HL-60 (cell line): ENCODE measurements at regions not wholly inside any gene's neighbourhood (a gene's known extent, or its start where the extent isn't known, plus 50 kb on each side); places are given as distances from the start of the nearest gene placed in this dataset.
"Not testable (repeated sequence)": the region's sequence is repeated elsewhere in the genome, so short reads cannot be mapped to it uniquely, and the experiment has no call there.

Experiments
- DNase-seq, 2 experiments: peaks; one replicate each; pipeline ENCODE4 v3.0.0-alpha.2; 2010 to 2020; ENCODE audit warnings: low read depth in 1 of 2, low spot score in 1 of 2
- H3K27ac ChIP-seq: fragments of 250-450 bp; sonication (Bioruptor Pico); replicated peaks from 2 replicates; pipeline ENCODE4 v1.5.1; 2020; ENCODE audit warnings: mild to moderate bottlenecking, moderate library complexity
- H3K27me3 ChIP-seq: fragments of 250-450 bp; sonication (Bioruptor Pico); 2 replicates; pipeline ENCODE4 v1.5.1; 2021; ENCODE audit warnings: mild to moderate bottlenecking, moderate library complexity; ENCODE audit not compliant: insufficient read depth, poor library complexity, severe bottlenecking
- H3K4me3 ChIP-seq: replicated peaks from 2 replicates; pipeline ENCODE4 v1.5.1; 2011; ENCODE audit warnings: mild to moderate bottlenecking, control low read depth, low read length; ENCODE audit not compliant: insufficient read depth
- CTCF ChIP-seq: IDR thresholded peaks from one replicate; pipeline ENCODE4 v1.5.1; 2011; ENCODE audit warnings: low read length, control low read depth, inconsistent platforms; ENCODE audit not compliant: insufficient read depth
- GABPA ChIP-seq: IDR thresholded peaks from 2 replicates; pipeline ENCODE4 v1.6.1; 2012; ENCODE audit warnings: low read depth
- POLR2AphosphoS5 ChIP-seq: IDR thresholded peaks from 2 replicates; pipeline ENCODE4 v1.6.1; 2012; ENCODE audit warnings: low read depth
- REST ChIP-seq: IDR thresholded peaks from 2 replicates; pipeline ENCODE4 v1.6.1; 2012; ENCODE audit warnings: low read depth; ENCODE audit not compliant: insufficient replicate concordance
- SPI1 ChIP-seq: IDR thresholded peaks from 2 replicates; pipeline ENCODE4 v1.6.1; 2012; ENCODE audit warnings: low read depth, mild to moderate bottlenecking, borderline replicate concordance

GRCh38 chr5:40202814-40203440, 476.8 kb upstream of the PTGER4 start:
- Histone ChIP-seq H3K4me3 (no peak overlapping the region), H3K27me3 (no peaks in the 10 kb centered on the region)

GRCh38 chr5:40198736-40199135, 481.0 kb upstream of the PTGER4 start:
- Histone ChIP-seq H3K4me3 (no peak overlapping the region), H3K27ac (no peak overlapping the region), H3K27me3 (no peaks in the 10 kb centered on the region)
- TF ChIP-seq SPI1, result no peak
- no peak for TF ChIP-seq GABPA
- TF ChIP-seq CTCF, result no peak
- no peak for TF ChIP-seq POLR2AphosphoS5
- no peak for DNase-seq

More at GRCh38 chr5:40202814-40203440, 476.8 kb upstream of the PTGER4 start:
- H3K27ac ChIP-seq, result no peak overlapping the region
- TF ChIP-seq REST (no peak), POLR2AphosphoS5 (no peak), SPI1 (no peak), CTCF (no peak), GABPA (no peak)
- DNase-seq, result no peak

GRCh38 chr5:40195574-40195973, 484.1 kb upstream of the PTGER4 start:
- DNase-seq, H3K27me3 ChIP-seq, H3K27ac ChIP-seq, H3K4me3 ChIP-seq: not testable (repeated sequence)

GRCh38 chr5:40191150-40191549, 488.6 kb upstream of the PTGER4 start:
- H3K27ac ChIP-seq, result no peak overlapping the region
- no peak overlapping the region for H3K4me3 ChIP-seq
- no peak for TF ChIP-seq SPI1
- TF ChIP-seq CTCF, result no peak
- TF ChIP-seq GABPA, result no peak
- DNase-seq, result no peak
- no peaks in the 10 kb centered on the region for H3K27me3 ChIP-seq

- Histone ChIP-seq H3K4me3 (no peak overlapping the region), H3K27me3 (no peaks in the 10 kb centered on the region), H3K27ac (no peak overlapping the region)
- no peak for DNase-seq
- TF ChIP-seq CTCF (no peak), SPI1 (no peak), POLR2AphosphoS5 (no peak), GABPA (no peak), REST (no peak)
These were observed 507.0 kb upstream of the PTGER4 start for GRCh38 chr5:40172721-40173120.
